ENCODE measurements at regions not wholly inside any gene's neighbourhood (a gene's known extent, or its start where the extent isn't known, plus 50 kb on each side); places are given as distances from the start of the nearest gene placed in this dataset.

- no peak for TF ChIP-seq CTCF (IDR thresholded peaks at IDR 0.05)
- no peaks in the 10 kb centered on the region for H3K27me3 ChIP-seq
These were observed 1248.5 kb downstream of the ROBO1 start for GRCh38 chr3:78519281-78519680.

GRCh38 chr3:78529601-78530000 lies 1238.2 kb downstream of the ROBO1 start:
- Histone ChIP-seq H3K4me1 (no peaks in the 10 kb centered on the region), H3K36me3 (no peaks in the 10 kb centered on the region), H3K9me3 (no peaks in the 10 kb centered on the region), H3K27ac (no peak overlapping the region), H3K4me3 (no peak overlapping the region), H3K27me3 (no peaks in the 10 kb centered on the region)
- no peak for DNase-seq (ENCODE audit: low spot score)
- TF ChIP-seq CTCF (IDR thresholded peaks at IDR 0.05) = no peak

More at GRCh38 chr3:78519281-78519680, 1248.5 kb downstream of the ROBO1 start:
- Histone ChIP-seq H3K9me3 (no peaks in the 10 kb centered on the region), H3K36me3 (no peaks in the 10 kb centered on the region), H3K4me1 (no peaks in the 10 kb centered on the region), H3K4me3 (no peak overlapping the region), H3K27ac (no peak overlapping the region)
- DNase-seq (ENCODE audit: low spot score) = no peak

- no peaks in the 10 kb centered on the region for H3K27me3 ChIP-seq
- H3K4me3 ChIP-seq = no peak overlapping the region
- H3K4me1 ChIP-seq = no peaks in the 10 kb centered on the region
- no peaks in the 10 kb centered on the region for H3K9me3 ChIP-seq
- DNase-seq (ENCODE audit: low spot score) = no peak
- H3K27ac ChIP-seq = no peak overlapping the region
- H3K36me3 ChIP-seq = no peaks in the 10 kb centered on the region
- TF ChIP-seq CTCF (IDR thresholded peaks at IDR 0.05) = no peak
These were observed 1227.3 kb downstream of the ROBO1 start for GRCh38 chr3:78540485-78540884.

- Histone ChIP-seq H3K27ac (no peak overlapping the region), H3K4me1 (no peaks in the 10 kb centered on the region), H3K9me3 (no peaks in the 10 kb centered on the region), H3K27me3 (no peaks in the 10 kb centered on the region), H3K4me3 (no peak overlapping the region), H3K36me3 (no peaks in the 10 kb centered on the region)
- no peak for TF ChIP-seq CTCF (IDR thresholded peaks at IDR 0.05)
- DNase-seq (ENCODE audit: low spot score) = no peak
These were observed 1222.0 kb downstream of the ROBO1 start for GRCh38 chr3:78545827-78546226.

Measured in right atrium auricular region (tissue), 2 donors.